Osteoblast (primary cell): ENCODE measurements at regions not wholly inside any gene's neighbourhood (a gene's known extent, or its start where the extent isn't known, plus 50 kb on each side); places are given as distances from the start of the nearest gene placed in this dataset.

Experiments
- DNase-seq: peaks from one replicate; pipeline ENCODE4 v3.0.0; 2011; ENCODE audit warnings: low spot score, mixed read lengths; ENCODE audit not compliant: insufficient read length; ENCODE audit errors: missing footprints
- H2AFZ ChIP-seq: 2 replicates; pipeline ENCODE4 v1.6.0; 2011; ENCODE audit warnings: mild to moderate bottlenecking, low read length
- H3K27ac ChIP-seq: 2 replicates; pipeline ENCODE4 v1.5.1; 2011; ENCODE audit warnings: mild to moderate bottlenecking, low read depth, low read length, moderate library complexity
- H3K27me3 ChIP-seq: 2 replicates; pipeline ENCODE4 v1.6.0; 2012; ENCODE audit warnings: mild to moderate bottlenecking, control low read depth, inconsistent platforms, low read length, moderate library complexity; ENCODE audit not compliant: insufficient read depth
- H3K36me3 ChIP-seq: 2 replicates; pipeline ENCODE4 v1.5.1; 2011; ENCODE audit warnings: mild to moderate bottlenecking, low read length, control low read depth, moderate library complexity; ENCODE audit not compliant: insufficient read depth
- H3K4me1 ChIP-seq: 2 replicates; pipeline ENCODE4 v1.5.1; 2011; ENCODE audit warnings: mild to moderate bottlenecking, low read length, control low read depth, moderate library complexity; ENCODE audit not compliant: insufficient read depth
- H3K4me2 ChIP-seq: 2 replicates; pipeline ENCODE4 v1.6.0; 2011; ENCODE audit warnings: mild to moderate bottlenecking, low read length; ENCODE audit not compliant: insufficient read depth
- H3K4me3 ChIP-seq: fragments of 200-600 bp; sonication (generic); 3 replicates; pipeline ENCODE4 v1.5.1; 2012; ENCODE audit warnings: mild to moderate bottlenecking, low read length, inconsistent platforms; ENCODE audit not compliant: insufficient read depth
- H3K79me2 ChIP-seq: 2 replicates; pipeline ENCODE4 v1.6.0; 2012; ENCODE audit warnings: mild to moderate bottlenecking, low read length, control low read depth, inconsistent platforms; ENCODE audit not compliant: insufficient read depth
- H3K9me3 ChIP-seq: 2 replicates; pipeline ENCODE4 v1.5.1; 2011; ENCODE audit warnings: low read depth, low read length, control low read depth
- H4K20me1 ChIP-seq: 2 replicates; pipeline ENCODE4 v1.6.0; 2012; ENCODE audit warnings: mild to moderate bottlenecking, low read length, control low read depth; ENCODE audit not compliant: insufficient read depth
- TF ChIP-seq, protein P1 (sequence below): IDR thresholded peaks from 2 replicates; pipeline ENCODE4 v1.5.1; 2011; ENCODE audit warnings: mild to moderate bottlenecking, low read depth, low read length, moderate library complexity; ENCODE audit errors: extremely low read depth

- no peak overlapping the region for H3K4me3 ChIP-seq
- no peak overlapping the region for H2AFZ ChIP-seq
- H3K9me3 ChIP-seq, result peaks cover 7% of the 10 kb centered on the region
- H3K4me1 ChIP-seq, result peaks cover 15% of the 10 kb centered on the region
- H3K4me2 ChIP-seq, result no peak overlapping the region
- H3K36me3 ChIP-seq, result no peaks in the 10 kb centered on the region
- TF ChIP-seq, protein P1, sequence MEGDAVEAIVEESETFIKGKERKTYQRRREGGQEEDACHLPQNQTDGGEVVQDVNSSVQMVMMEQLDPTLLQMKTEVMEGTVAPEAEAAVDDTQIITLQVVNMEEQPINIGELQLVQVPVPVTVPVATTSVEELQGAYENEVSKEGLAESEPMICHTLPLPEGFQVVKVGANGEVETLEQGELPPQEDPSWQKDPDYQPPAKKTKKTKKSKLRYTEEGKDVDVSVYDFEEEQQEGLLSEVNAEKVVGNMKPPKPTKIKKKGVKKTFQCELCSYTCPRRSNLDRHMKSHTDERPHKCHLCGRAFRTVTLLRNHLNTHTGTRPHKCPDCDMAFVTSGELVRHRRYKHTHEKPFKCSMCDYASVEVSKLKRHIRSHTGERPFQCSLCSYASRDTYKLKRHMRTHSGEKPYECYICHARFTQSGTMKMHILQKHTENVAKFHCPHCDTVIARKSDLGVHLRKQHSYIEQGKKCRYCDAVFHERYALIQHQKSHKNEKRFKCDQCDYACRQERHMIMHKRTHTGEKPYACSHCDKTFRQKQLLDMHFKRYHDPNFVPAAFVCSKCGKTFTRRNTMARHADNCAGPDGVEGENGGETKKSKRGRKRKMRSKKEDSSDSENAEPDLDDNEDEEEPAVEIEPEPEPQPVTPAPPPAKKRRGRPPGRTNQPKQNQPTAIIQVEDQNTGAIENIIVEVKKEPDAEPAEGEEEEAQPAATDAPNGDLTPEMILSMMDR, result no peak
- H3K79me2 ChIP-seq, result no peaks in the 10 kb centered on the region
- H3K27me3 ChIP-seq, result peaks cover 26% of the 10 kb centered on the region
- no peaks in the 10 kb centered on the region for H4K20me1 ChIP-seq
- H3K27ac ChIP-seq, result no peak overlapping the region
- DNase-seq, result no peak
These were observed 51.1 kb upstream of the SYPL1 start for GRCh38 chr7:106163257-106163656.
